HG03342 (cell line): ENCODE measurements at regions not wholly inside any gene's neighbourhood (a gene's known extent, or its start where the extent isn't known, plus 50 kb on each side); places are given as distances from the start of the nearest gene placed in this dataset.
A peak's percentile ranks its signal among the peaks of the same experiment; 100 is the strongest.

ENCODE experiments used
- ATAC-seq: cut with Tn5 transposase; IDR thresholded peaks from one replicate; pipeline ENCODE4 v1.9.1; 2021; ENCODE audit warnings: mild to moderate bottlenecking, moderate library complexity; ENCODE audit not compliant: unreplicated experiment

DNA sequence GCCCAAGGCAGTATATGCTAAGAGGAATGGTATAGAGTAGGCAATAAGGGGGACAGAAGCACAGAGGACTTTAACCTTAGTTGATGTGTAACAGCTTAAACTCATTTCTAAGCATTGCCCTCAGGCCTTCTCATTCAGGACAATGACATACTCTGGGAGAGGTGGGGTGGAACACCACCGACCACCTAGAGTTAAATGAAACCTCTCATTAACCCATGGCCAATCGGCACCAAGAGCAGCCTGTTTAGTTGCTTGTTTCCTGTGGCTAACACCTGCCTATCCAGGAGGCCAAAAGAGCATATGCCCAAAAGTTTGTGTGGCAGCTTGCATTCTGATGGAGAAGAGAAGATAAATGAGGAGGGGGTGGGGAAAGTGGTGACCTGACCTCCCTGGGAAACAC lies 50.0 kb downstream of the PABIR2 start:
- ATAC-seq: no peak

DNA sequence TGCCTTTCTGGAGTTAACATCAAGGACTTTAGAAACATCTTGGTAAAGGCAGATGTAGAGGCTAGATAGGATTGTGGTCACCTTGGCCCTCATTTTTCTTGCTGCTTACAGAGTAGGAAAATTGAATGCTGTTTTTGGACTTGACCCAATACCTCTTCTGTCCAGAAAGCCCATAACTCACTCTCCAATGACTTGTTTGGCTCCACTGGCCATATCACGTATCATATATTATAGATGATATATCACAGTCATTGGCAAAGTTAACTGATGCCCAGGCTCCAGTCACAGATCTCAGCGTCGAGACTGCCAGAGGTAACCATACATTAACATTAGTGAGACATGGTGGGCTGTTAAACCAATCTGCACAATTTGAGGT lies 50.6 kb downstream of the PABIR2 start:
- ATAC-seq: no peak

DNA sequence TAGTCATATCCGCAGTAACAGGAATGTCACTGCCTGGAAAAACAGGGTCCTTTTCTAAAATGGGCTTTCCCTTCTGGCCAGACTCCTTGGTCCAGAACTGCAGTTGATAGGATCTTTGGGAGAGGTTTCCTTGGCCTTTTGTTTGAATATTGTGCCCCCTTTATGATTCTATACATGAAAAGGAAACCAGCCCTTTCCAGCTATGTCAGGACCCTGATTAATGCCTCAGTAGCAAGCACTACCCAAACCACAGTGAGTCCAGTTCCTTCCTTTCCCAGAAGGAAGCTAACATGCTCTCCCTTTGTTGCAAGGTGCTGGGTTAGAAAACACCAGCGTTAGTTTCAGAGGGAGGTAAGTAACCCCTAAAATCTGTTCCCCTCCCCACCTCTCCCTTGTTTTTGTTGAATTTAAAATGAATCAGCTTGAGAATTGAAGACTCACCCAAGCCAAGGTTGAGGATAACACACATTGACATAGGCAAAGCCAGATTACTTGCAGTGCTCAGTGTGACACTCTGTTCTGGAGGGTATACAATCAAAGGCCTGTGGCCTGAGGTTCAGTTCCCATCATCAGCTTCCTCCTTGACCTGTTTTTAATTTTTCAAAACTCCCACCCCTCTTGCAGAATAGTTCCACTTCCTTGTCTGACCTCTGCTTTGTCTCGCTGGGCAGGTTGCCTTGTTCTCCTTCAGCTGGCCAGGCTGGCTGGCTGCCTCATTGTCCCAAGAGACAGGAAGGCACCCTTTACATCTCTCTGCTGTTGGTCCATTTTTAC lies 51.2 kb downstream of the PABIR2 start:
- ATAC-seq: no peak

DNA sequence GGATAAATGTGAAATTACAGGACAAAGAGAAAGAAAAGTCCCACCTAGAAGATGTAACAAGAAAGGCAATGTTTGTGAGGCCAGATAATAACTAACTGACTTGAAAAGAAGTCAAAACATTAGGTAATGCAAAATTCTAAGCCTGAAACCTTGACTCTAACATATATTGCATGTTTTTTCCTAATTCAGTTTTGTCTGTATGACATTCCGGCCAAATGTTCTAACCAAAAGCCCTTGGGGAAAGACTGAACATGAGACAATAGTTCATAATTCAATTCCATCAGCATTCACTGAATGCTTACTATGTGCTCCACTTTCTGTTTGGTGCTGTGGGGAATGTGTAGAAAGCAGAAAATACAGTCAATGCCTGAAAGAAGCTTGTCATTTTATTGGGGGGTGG lies 53.9 kb downstream of the PABIR2 start:
- no peak for ATAC-seq

DNA sequence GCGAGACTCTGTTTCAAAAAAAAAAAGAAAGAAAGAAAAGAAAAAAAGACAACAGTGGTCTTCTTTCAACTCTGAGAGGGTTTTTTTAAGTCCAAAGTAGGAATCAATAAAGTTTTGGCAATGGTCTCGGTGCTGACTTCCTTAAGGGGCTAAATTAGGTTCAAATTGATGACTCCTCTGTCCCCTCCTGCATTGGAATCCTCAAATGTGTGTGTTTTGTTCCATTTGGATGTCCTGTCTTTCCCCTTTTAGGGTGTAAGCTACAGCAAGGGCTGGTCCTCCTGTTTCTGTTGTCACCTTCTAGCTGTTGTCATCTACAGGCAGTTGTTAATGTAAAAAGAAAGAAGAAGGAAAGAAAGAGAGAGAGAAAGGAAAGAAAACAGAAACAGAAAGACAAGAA lies 54.4 kb downstream of the PABIR2 start:
- no peak for ATAC-seq

DNA sequence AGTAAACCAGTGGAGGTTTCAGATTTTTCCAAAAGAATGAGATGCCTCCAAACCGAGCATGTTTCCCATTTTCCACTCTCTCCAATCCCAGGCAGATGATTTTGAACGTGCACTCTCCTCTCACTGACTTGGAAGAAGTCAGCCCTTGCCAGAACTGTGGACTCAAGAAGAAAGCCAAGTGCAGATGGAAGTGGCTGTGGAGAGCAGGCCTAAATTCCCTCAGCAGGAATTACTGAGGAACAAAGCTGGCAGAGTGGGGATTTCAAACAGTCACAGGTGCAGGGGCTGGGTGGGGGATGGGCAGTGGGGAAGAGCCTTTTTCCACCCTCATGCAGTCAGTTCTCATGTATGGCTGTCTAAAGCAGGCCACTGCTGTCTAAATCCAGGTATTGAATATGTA lies 55.3 kb downstream of the PABIR2 start:
- ATAC-seq: no peak

GRCh38 chrX:134738986-134739740 lies 57.8 kb downstream of the PABIR2 start:
- ATAC-seq: no peak

DNA sequence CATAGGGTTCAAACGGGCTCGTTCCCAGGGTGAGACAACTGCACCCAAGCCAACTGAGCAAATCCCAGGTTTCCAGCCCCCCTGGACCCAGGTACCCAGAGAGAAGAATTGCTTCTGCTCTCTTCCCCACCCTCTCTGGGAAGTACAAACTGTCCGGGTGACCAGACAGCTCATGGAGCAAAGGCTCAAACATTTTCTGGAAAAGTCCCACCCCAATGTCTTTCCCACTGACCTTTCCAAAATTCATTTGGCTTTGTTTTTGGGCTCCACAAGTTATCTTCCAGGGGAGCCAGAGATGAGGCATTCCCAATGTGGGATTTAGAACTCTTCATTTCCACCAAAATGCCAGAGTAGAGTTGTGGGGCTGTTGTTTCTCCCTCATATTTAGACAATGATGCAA lies 58.6 kb downstream of the PABIR2 start:
- ATAC-seq: no peak

- no peak for ATAC-seq
These were observed 59.2 kb downstream of the PABIR2 start for GRCh38 chrX:134737721-134738369.

DNA sequence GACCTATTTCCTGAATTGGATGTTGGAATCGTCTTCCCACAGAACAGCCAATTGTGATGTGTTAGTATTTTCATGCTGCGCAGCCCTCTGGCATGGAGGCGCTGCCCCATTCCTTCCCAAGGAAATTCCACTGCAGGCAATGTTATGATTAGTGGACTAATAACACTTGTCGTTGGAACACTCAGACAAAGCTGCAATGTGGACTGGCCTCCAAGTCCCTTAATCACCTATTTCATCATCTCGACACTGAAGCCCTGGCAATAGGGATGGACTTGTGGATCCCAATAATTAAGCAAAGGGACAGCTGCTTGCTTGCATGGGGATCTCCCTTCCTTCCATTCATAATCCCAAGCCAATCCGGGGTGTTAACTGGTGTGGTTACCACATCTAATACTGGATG lies 59.9 kb downstream of the PABIR2 start:
- ATAC-seq: no peak

- ATAC-seq: no peak
These were observed 60.6 kb downstream of the PABIR2 start for GRCh38 chrX:134736356-134736755.

DNA sequence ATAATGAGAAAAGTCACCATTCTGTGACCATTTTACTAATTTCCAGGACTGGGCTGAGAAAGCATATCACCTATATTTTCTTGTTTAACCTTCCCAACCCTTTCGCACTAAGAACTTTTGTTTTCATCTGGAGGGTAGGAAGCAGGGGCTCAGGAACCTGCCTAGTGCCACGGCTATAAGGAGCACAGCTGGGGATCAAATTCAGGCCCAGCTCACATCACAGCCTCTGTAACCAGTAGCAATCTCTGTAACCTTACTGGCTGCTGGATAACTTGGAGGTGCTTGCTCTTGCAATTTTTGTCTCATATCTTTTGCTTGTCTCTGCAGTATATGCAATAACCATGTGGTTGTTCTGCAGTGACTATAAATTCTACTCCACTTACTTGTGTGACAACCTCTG lies 62.0 kb downstream of the PABIR2 start:
- ATAC-seq: no peak

- ATAC-seq: no peak
These were observed 62.5 kb downstream of the PABIR2 start for GRCh38 chrX:134734466-134734952.

- no peak for ATAC-seq
These were observed 63.4 kb downstream of the PABIR2 start for GRCh38 chrX:134733591-134733990.

GRCh38 chrX:134732676-134733075 lies 64.3 kb downstream of the PABIR2 start:
- ATAC-seq: no peak

DNA sequence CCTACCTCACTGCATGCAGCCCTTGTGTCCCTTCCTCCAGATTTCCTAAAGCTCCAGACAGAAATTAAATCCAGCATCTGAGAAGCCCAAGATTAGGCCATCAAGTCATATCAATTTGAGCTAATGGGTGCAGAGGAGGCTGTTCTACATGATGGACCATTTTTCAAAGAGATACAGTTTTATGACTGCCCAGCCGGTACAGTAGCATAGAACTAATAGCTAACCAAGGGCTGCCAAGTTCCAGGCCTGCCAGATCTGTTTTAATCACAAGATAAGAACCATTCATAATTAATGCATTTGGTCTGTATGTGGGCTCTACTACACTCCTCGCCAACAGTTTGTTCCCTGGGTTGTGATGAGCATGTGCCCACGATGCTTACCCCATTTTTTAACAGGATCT lies 64.9 kb downstream of the PABIR2 start:
- ATAC-seq: no peak

GRCh38 chrX:134727363-134727762 lies 69.1 kb upstream of the PLAC1 start:
- no peak for ATAC-seq

DNA sequence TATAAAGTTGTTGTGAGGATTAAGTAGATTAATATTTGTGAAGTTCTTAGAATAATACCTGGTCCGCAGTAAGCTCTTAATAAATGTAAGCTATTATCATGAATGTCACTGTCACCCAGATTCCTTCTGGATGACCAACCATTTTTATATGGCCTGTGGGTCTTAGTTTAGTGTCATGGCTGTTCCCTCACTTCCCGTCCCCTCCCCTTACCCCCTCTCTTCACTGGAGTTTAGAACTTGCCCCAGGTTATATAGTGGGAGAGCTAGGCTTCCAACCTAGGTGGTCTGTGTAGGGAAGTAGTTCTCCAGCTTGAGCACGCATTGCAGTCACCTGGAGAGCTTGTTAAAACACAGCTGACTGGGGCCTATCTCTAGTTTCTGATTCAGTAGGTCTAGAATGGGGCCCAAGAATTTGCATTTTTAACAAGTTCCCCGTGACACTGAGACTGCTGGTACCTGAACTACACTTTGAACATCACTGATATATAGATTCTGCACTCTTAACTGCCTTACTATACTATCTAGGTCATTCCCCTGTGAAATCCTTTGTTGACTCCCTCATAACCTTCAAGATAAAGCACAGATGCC lies 66.9 kb upstream of the PLAC1 start:
- ATAC-seq: no peak

GRCh38 chrX:134721766-134722532 lies 63.7 kb upstream of the PLAC1 start:
- ATAC-seq: no peak

- peak; percentile 68 for ATAC-seq
These were observed 60.7 kb upstream of the PLAC1 start for GRCh38 chrX:134718966-134719317.
